ENCODE measurements at regions not wholly inside any gene's neighbourhood (a gene's known extent, or its start where the extent isn't known, plus 50 kb on each side); places are given as distances from the start of the nearest gene placed in this dataset.

DNA sequence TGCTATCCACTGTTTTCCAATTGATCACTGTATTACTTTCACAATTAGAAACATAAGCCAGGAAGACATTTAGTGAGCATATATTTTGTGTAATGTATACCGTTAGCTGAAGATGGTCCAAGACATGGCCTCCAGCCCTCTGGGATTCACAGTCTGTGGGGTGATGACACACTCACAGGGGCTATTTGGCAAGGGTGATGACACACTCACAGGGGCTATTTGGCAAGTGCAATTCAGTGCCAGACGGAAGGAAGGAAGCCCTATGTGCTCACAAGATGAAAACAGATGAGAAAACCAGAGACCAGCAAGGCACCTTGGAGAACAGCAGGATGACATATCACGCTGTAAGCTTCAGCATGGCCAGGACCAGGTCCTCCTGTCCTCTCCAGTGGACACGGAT is 183.7 kb downstream of the MBOAT1 start:
- ChIA-PET POLR2A (no interaction called here), CTCF (interaction anchor here (0.7 to 1.4 kb wide), 2 partner anchors 47 to 1004 kb away, joined by 3 to 4 read pairs; no protein-coding TSS in a partner anchor)
- Mint-ChIP-seq H3K4me3 (ENCODE audit: unreplicated experiment) (no peak overlapping the region), H3K36me3 (ENCODE audit: insufficient read depth, unreplicated experiment) (no peaks in the 10 kb centered on the region), H3K27ac (ENCODE audit: low read depth, unreplicated experiment) (no peak overlapping the region), H3K27me3 (ENCODE audit: insufficient read depth, unreplicated experiment) (no peaks in the 10 kb centered on the region), H3K4me1 (ENCODE audit: insufficient read depth, unreplicated experiment) (no peaks in the 10 kb centered on the region), H3K9me3 (ENCODE audit: unreplicated experiment) (peaks cover 12% of the 10 kb centered on the region)
- intact Hi-C loops (cut with micrococcal nuclease) = no loop called here
- TF ChIP-seq CTCF (IDR thresholded peaks at IDR 0.05; ENCODE audit: unreplicated experiment) = no peak
- DNase-seq (ENCODE audit: unreplicated experiment) = peak; percentile 19
- no TSS peak for BruUV-seq (replicated peaks)

- Mint-ChIP-seq H3K27me3 (ENCODE audit: insufficient read depth, unreplicated experiment) (no peaks in the 10 kb centered on the region), H3K4me1 (ENCODE audit: insufficient read depth, unreplicated experiment) (no peaks in the 10 kb centered on the region), H3K9me3 (ENCODE audit: unreplicated experiment) (peaks cover 12% of the 10 kb centered on the region), H3K4me3 (ENCODE audit: unreplicated experiment) (no peak overlapping the region), H3K27ac (ENCODE audit: low read depth, unreplicated experiment) (no peak overlapping the region), H3K36me3 (ENCODE audit: insufficient read depth, unreplicated experiment) (no peaks in the 10 kb centered on the region)
- BruUV-seq (replicated peaks) = no TSS peak
- intact Hi-C loops (cut with micrococcal nuclease) = no loop called here
- ChIA-PET POLR2A (no interaction called here), CTCF (no interaction called here)
- DNase-seq (ENCODE audit: unreplicated experiment) = no peak
- TF ChIP-seq CTCF (IDR thresholded peaks at IDR 0.05; ENCODE audit: unreplicated experiment) = no peak
Measured at GRCh38 chr6:20029979-20030378, 182.3 kb downstream of the MBOAT1 start.

DNA sequence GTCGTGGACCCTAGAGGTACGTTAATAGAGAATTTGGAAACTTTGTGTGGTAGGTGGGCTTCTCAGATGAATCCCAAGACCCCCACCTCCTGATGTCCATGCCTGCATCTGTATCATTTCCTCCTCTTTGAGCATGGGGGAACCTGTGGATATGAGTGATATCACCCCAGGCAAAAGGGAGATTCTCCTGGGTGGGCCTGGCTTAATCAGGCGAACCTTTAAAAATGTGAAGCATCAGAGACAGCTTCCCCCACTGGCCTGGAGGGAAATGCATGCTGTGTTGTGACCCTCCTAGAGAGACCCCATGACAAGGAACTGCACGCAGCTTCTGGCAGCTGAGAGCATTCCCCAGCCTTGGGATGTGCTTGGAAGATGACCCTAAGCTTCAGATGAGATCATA is 180.9 kb downstream of the MBOAT1 start:
- Mint-ChIP-seq H3K27ac (ENCODE audit: low read depth, unreplicated experiment) (no peak overlapping the region), H3K27me3 (ENCODE audit: insufficient read depth, unreplicated experiment) (peaks cover 11% of the 10 kb centered on the region), H3K4me3 (ENCODE audit: unreplicated experiment) (no peak overlapping the region), H3K4me1 (ENCODE audit: insufficient read depth, unreplicated experiment) (no peaks in the 10 kb centered on the region), H3K9me3 (ENCODE audit: unreplicated experiment) (peaks cover 5% of the 10 kb centered on the region), H3K36me3 (ENCODE audit: insufficient read depth, unreplicated experiment) (no peaks in the 10 kb centered on the region)
- DNase-seq (ENCODE audit: unreplicated experiment) = no peak
- no peak for TF ChIP-seq CTCF (IDR thresholded peaks at IDR 0.05; ENCODE audit: unreplicated experiment)
- intact Hi-C loops (cut with micrococcal nuclease) = no loop called here
- BruUV-seq (replicated peaks) = no TSS peak
- CTCF ChIA-PET = no interaction called here
- POLR2A ChIA-PET = no interaction called here

DNA sequence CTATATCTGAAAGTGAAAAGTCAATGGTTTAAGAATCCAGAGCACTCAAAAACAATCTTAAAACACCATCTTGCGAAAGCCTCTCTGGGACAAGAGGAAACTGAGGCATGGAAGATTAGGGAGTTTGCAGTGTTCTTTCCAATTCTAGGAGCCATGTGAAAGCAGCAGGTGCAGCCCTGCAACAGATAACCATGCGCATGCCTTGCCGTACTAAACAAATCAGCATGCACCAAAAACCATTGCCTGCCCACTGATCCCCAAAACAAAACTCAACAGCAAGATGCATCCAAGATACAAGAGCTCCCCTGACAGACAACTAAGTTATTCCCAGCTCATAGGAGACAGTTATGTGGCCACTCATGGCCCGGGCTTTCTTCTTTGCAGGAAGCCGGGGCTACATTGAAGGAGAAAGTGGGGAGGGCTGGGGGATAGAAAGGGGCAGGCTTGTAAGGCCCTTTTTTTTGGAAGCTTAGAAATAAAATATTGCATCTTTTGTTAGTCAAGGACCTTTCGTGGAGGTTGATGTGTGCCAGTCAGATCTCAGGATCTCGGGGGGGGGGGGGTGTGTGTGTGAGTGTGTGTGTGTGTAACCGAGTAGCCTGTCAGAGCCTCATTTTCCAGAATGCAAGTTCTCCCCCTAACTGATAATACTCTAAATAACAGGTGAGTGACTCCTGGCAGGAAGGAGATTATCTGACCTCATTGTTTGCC is 178.4 kb downstream of the MBOAT1 start:
- no peak for DNase-seq (ENCODE audit: unreplicated experiment)
- no peaks in the 10 kb centered on the region for H3K9me3 Mint-ChIP-seq (ENCODE audit: unreplicated experiment)
- peaks cover 9% of the 10 kb centered on the region for H3K4me1 Mint-ChIP-seq (ENCODE audit: insufficient read depth, unreplicated experiment)
- no TSS peak for BruUV-seq (replicated peaks)
- H3K27me3 Mint-ChIP-seq (ENCODE audit: insufficient read depth, unreplicated experiment) = peaks cover 11% of the 10 kb centered on the region
- TF ChIP-seq CTCF (IDR thresholded peaks at IDR 0.05; ENCODE audit: unreplicated experiment) = no peak
- CTCF ChIA-PET = interaction anchor here (0.6 kb wide), 1 partner anchor 1008 kb away, joined by 3 read pairs; no protein-coding TSS in a partner anchor
- no peak overlapping the region for H3K27ac Mint-ChIP-seq (ENCODE audit: low read depth, unreplicated experiment)
- POLR2A ChIA-PET = interaction anchor here (0.7 kb wide), 1 partner anchor 8 kb away, joined by 4 read pairs; no protein-coding TSS in a partner anchor
- intact Hi-C loops (cut with micrococcal nuclease) = no loop called here
- H3K36me3 Mint-ChIP-seq (ENCODE audit: insufficient read depth, unreplicated experiment) = no peaks in the 10 kb centered on the region
- no peak overlapping the region for H3K4me3 Mint-ChIP-seq (ENCODE audit: unreplicated experiment)
